Sigmoid colon (tissue), 4 donors: ENCODE measurements at regions not wholly inside any gene's neighbourhood (a gene's known extent, or its start where the extent isn't known, plus 50 kb on each side); places are given as distances from the start of the nearest gene placed in this dataset.

Source experiments
- CTCF ChIP-seq, 4 experiments: fragments of 450-650 bp in 3 of 4; fragments of 200-600 bp in 1 of 4; IDR thresholded peaks; one replicate each; pipeline ENCODE4 v1.5.1; 2016 to 2019; ENCODE audit warnings: antibody characterized with exemption in 4 of 4, mild to moderate bottlenecking in 3 of 4, moderate library complexity in 2 of 4
- POLR2A ChIP-seq, 2 donors: fragments of 450-650 bp; IDR thresholded peaks; one replicate each; pipeline ENCODE4 v1.6.1; 2016; ENCODE audit warnings: antibody characterized with exemption in 2 of 2, mild to moderate bottlenecking in 2 of 2, moderate library complexity in 2 of 2
- POLR2AphosphoS5 ChIP-seq, 4 donors: sonication (generic); formaldehyde crosslinking; IDR thresholded peaks; one replicate each; pipeline ENCODE4 v1.6.1; 2017; ENCODE audit warnings: antibody characterized with exemption in 4 of 4

GRCh38 chr5:52378237-52378636, 409.5 kb upstream of the ITGA1 start:
- TF ChIP-seq POLR2A (IDR thresholded peaks at IDR 0.05), result no peak
- no peak for TF ChIP-seq CTCF (IDR thresholded peaks at IDR 0.05)
- no peak for TF ChIP-seq POLR2AphosphoS5 (IDR thresholded peaks at IDR 0.05)
